ENCODE measurements at regions not wholly inside any gene's neighbourhood (a gene's known extent, or its start where the extent isn't known, plus 50 kb on each side); places are given as distances from the start of the nearest gene placed in this dataset.

- no peaks in the 10 kb centered on the region for H3K4me1 Mint-ChIP-seq
Measured at GRCh38 chr9:135254176-135255032, 166.9 kb downstream of the OLFM1 start.

GRCh38 chr9:135255033-135255840 lies 167.8 kb downstream of the OLFM1 start:
- no peaks in the 10 kb centered on the region for H3K9me3 Mint-ChIP-seq
- DNase-seq, result no peak
- H3K27ac Mint-ChIP-seq, result no peak overlapping the region
- H3K27me3 Mint-ChIP-seq, result no peaks in the 10 kb centered on the region
- H3K36me3 Mint-ChIP-seq (ENCODE audit: low read depth), result no peaks in the 10 kb centered on the region
- H3K4me1 Mint-ChIP-seq, result no peaks in the 10 kb centered on the region
- H3K4me3 Mint-ChIP-seq, result no peak overlapping the region
- intact Hi-C loops (cut with micrococcal nuclease), result no loop called here

More at GRCh38 chr9:135254176-135255032, 166.9 kb downstream of the OLFM1 start:
- H3K36me3 Mint-ChIP-seq (ENCODE audit: low read depth), result no peaks in the 10 kb centered on the region
- H3K27me3 Mint-ChIP-seq, result no peaks in the 10 kb centered on the region
- H3K9me3 Mint-ChIP-seq, result no peaks in the 10 kb centered on the region
- intact Hi-C loops (cut with micrococcal nuclease), result no loop called here
- no peak overlapping the region for H3K27ac Mint-ChIP-seq
- DNase-seq, result no peak
- no peak overlapping the region for H3K4me3 Mint-ChIP-seq

GRCh38 chr9:135255841-135256580 lies 168.5 kb downstream of the OLFM1 start:
- Mint-ChIP-seq H3K27me3 (no peaks in the 10 kb centered on the region), H3K4me1 (no peaks in the 10 kb centered on the region), H3K36me3 (ENCODE audit: low read depth) (no peaks in the 10 kb centered on the region), H3K4me3 (no peak overlapping the region), H3K27ac (no peak overlapping the region), H3K9me3 (no peaks in the 10 kb centered on the region)
- no peak for DNase-seq
- intact Hi-C loops (cut with micrococcal nuclease), result no loop called here

GRCh38 chr9:135256581-135257354 lies 169.3 kb downstream of the OLFM1 start:
- DNase-seq, result no peak
- no peak overlapping the region for H3K4me3 Mint-ChIP-seq
- H3K27me3 Mint-ChIP-seq, result no peaks in the 10 kb centered on the region
- H3K27ac Mint-ChIP-seq, result no peak overlapping the region
- no peaks in the 10 kb centered on the region for H3K4me1 Mint-ChIP-seq
- no peaks in the 10 kb centered on the region for H3K36me3 Mint-ChIP-seq (ENCODE audit: low read depth)
- intact Hi-C loops (cut with micrococcal nuclease), result no loop called here
- H3K9me3 Mint-ChIP-seq, result no peaks in the 10 kb centered on the region

- Mint-ChIP-seq H3K4me3 (no peak overlapping the region), H3K36me3 (ENCODE audit: low read depth) (no peaks in the 10 kb centered on the region), H3K4me1 (no peaks in the 10 kb centered on the region), H3K9me3 (no peaks in the 10 kb centered on the region), H3K27me3 (no peaks in the 10 kb centered on the region), H3K27ac (no peak overlapping the region)
- no peak for DNase-seq
- intact Hi-C loops (cut with micrococcal nuclease), result no loop called here
Measured at GRCh38 chr9:135258461-135258860, 171.0 kb downstream of the OLFM1 start.

GRCh38 chr9:135259273-135259672 lies 171.8 kb downstream of the OLFM1 start:
- no peak for DNase-seq
- Mint-ChIP-seq H3K4me1 (no peaks in the 10 kb centered on the region), H3K9me3 (no peaks in the 10 kb centered on the region), H3K27ac (no peak overlapping the region), H3K36me3 (ENCODE audit: low read depth) (no peaks in the 10 kb centered on the region), H3K4me3 (no peak overlapping the region), H3K27me3 (no peaks in the 10 kb centered on the region)
- intact Hi-C loops (cut with micrococcal nuclease), result no loop called here

GRCh38 chr9:135260221-135261180 lies 173.0 kb downstream of the OLFM1 start:
- no peak for DNase-seq
- no peaks in the 10 kb centered on the region for H3K4me1 Mint-ChIP-seq
- intact Hi-C loops (cut with micrococcal nuclease), result no loop called here
- no peak overlapping the region for H3K27ac Mint-ChIP-seq
- no peak overlapping the region for H3K4me3 Mint-ChIP-seq
- no peaks in the 10 kb centered on the region for H3K9me3 Mint-ChIP-seq
- H3K27me3 Mint-ChIP-seq, result no peaks in the 10 kb centered on the region
- no peaks in the 10 kb centered on the region for H3K36me3 Mint-ChIP-seq (ENCODE audit: low read depth)

GRCh38 chr9:135262248-135262647 lies 174.8 kb downstream of the OLFM1 start:
- no peaks in the 10 kb centered on the region for H3K9me3 Mint-ChIP-seq
- intact Hi-C loops (cut with micrococcal nuclease), result no loop called here
- H3K27ac Mint-ChIP-seq, result no peak overlapping the region

GRCh38 chr9:135263511-135263910 lies 176.0 kb downstream of the OLFM1 start:
- H3K9me3 Mint-ChIP-seq, result no peaks in the 10 kb centered on the region
- no peaks in the 10 kb centered on the region for H3K36me3 Mint-ChIP-seq (ENCODE audit: low read depth)
- H3K27ac Mint-ChIP-seq, result no peak overlapping the region
- no peaks in the 10 kb centered on the region for H3K4me1 Mint-ChIP-seq
- intact Hi-C loops (cut with micrococcal nuclease), result no loop called here
- no peak overlapping the region for H3K4me3 Mint-ChIP-seq
- H3K27me3 Mint-ChIP-seq, result no peaks in the 10 kb centered on the region
- DNase-seq, result no peak

More at GRCh38 chr9:135262248-135262647, 174.8 kb downstream of the OLFM1 start:
- H3K36me3 Mint-ChIP-seq (ENCODE audit: low read depth), result no peaks in the 10 kb centered on the region
- no peaks in the 10 kb centered on the region for H3K27me3 Mint-ChIP-seq
- DNase-seq, result no peak
- no peaks in the 10 kb centered on the region for H3K4me1 Mint-ChIP-seq
- no peak overlapping the region for H3K4me3 Mint-ChIP-seq

- Mint-ChIP-seq H3K36me3 (ENCODE audit: low read depth) (no peaks in the 10 kb centered on the region), H3K27ac (no peak overlapping the region), H3K4me1 (no peaks in the 10 kb centered on the region), H3K4me3 (no peak overlapping the region), H3K9me3 (peaks cover 4% of the 10 kb centered on the region), H3K27me3 (no peaks in the 10 kb centered on the region)
- intact Hi-C loops (cut with micrococcal nuclease), result no loop called here
- DNase-seq, result no peak
Measured at GRCh38 chr9:135265931-135266330, 178.5 kb downstream of the OLFM1 start.

GRCh38 chr9:135267191-135267809 lies 179.8 kb downstream of the OLFM1 start:
- H3K4me3 Mint-ChIP-seq, result no peak overlapping the region
- DNase-seq, result no peak
- H3K36me3 Mint-ChIP-seq (ENCODE audit: low read depth), result no peaks in the 10 kb centered on the region
- no peak overlapping the region for H3K27ac Mint-ChIP-seq
- H3K4me1 Mint-ChIP-seq, result no peaks in the 10 kb centered on the region
- no peaks in the 10 kb centered on the region for H3K27me3 Mint-ChIP-seq
- intact Hi-C loops (cut with micrococcal nuclease), result no loop called here
- H3K9me3 Mint-ChIP-seq, result peaks cover 4% of the 10 kb centered on the region

- no peaks in the 10 kb centered on the region for H3K27me3 Mint-ChIP-seq
- no peaks in the 10 kb centered on the region for H3K4me1 Mint-ChIP-seq
- intact Hi-C loops (cut with micrococcal nuclease), result no loop called here
- no peak overlapping the region for H3K27ac Mint-ChIP-seq
- DNase-seq, result no peak
- no peaks in the 10 kb centered on the region for H3K36me3 Mint-ChIP-seq (ENCODE audit: low read depth)
- H3K4me3 Mint-ChIP-seq, result no peak overlapping the region
- peaks cover 4% of the 10 kb centered on the region for H3K9me3 Mint-ChIP-seq
Measured at GRCh38 chr9:135268031-135268430, 180.6 kb downstream of the OLFM1 start.
